ENCODE measurements at regions not wholly inside any gene's neighbourhood (a gene's known extent, or its start where the extent isn't known, plus 50 kb on each side); places are given as distances from the start of the nearest gene placed in this dataset.

DNA sequence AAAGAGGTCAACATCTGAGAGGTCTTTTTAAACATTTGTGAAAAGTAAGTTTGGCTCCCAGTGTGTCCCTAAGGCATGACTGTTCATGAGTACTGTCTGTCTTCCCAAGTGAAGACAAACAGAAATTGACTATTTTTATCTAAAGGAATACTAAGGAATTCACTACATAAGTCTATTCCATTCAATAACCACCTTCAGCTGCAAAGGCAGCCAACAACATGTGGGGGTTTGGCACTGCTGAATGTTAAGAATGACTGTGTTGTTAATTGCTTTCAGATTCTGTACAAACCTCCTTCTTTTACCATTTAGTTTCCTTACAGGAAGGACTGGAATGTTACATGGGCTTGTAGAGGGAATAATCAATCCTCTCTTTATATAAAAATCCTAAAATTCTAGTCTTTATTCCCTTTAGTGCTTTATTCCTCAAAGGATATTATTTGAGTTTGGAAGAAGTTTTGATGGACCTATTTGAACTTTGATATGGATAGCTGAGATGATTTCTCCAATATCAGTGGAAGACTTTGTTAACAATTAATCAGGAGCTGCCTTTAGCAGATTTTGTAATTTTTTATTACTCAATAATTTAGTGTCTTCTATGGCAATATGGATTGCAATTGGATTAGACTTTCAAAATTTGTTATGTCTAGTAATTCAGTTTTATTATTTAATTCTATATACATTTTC lies 201.7 kb upstream of the CHRM3 start (continued):
- TF ChIP-seq, protein P1, sequence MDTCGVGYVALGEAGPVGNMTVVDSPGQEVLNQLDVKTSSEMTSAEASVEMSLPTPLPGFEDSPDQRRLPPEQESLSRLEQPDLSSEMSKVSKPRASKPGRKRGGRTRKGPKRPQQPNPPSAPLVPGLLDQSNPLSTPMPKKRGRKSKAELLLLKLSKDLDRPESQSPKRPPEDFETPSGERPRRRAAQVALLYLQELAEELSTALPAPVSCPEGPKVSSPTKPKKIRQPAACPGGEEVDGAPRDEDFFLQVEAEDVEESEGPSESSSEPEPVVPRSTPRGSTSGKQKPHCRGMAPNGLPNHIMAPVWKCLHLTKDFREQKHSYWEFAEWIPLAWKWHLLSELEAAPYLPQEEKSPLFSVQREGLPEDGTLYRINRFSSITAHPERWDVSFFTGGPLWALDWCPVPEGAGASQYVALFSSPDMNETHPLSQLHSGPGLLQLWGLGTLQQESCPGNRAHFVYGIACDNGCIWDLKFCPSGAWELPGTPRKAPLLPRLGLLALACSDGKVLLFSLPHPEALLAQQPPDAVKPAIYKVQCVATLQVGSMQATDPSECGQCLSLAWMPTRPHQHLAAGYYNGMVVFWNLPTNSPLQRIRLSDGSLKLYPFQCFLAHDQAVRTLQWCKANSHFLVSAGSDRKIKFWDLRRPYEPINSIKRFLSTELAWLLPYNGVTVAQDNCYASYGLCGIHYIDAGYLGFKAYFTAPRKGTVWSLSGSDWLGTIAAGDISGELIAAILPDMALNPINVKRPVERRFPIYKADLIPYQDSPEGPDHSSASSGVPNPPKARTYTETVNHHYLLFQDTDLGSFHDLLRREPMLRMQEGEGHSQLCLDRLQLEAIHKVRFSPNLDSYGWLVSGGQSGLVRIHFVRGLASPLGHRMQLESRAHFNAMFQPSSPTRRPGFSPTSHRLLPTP (IDR thresholded peaks at IDR 0.05; ENCODE audit: borderline replicate concordance, extremely low read depth, insufficient read length), result no peak

DNA sequence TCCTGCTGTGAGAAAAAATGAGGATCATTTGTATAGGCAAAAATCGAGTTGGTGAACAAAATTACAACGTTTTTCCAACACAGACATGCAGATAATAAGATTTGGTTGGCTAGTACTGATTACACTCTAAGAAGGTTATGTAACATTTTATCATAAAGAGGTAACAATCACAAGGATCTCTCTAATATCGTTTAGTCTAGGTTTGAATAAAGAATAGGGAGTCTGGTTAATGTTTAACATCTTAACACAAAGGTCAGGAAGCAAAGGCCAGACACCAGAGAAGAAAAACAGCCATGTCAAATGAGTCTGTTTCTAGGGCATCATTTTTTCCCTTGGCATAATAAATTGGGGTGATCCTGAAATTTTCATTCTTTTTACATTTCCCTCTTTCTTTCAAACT lies 207.4 kb upstream of the CHRM3 start:
- TF ChIP-seq, protein P2, sequence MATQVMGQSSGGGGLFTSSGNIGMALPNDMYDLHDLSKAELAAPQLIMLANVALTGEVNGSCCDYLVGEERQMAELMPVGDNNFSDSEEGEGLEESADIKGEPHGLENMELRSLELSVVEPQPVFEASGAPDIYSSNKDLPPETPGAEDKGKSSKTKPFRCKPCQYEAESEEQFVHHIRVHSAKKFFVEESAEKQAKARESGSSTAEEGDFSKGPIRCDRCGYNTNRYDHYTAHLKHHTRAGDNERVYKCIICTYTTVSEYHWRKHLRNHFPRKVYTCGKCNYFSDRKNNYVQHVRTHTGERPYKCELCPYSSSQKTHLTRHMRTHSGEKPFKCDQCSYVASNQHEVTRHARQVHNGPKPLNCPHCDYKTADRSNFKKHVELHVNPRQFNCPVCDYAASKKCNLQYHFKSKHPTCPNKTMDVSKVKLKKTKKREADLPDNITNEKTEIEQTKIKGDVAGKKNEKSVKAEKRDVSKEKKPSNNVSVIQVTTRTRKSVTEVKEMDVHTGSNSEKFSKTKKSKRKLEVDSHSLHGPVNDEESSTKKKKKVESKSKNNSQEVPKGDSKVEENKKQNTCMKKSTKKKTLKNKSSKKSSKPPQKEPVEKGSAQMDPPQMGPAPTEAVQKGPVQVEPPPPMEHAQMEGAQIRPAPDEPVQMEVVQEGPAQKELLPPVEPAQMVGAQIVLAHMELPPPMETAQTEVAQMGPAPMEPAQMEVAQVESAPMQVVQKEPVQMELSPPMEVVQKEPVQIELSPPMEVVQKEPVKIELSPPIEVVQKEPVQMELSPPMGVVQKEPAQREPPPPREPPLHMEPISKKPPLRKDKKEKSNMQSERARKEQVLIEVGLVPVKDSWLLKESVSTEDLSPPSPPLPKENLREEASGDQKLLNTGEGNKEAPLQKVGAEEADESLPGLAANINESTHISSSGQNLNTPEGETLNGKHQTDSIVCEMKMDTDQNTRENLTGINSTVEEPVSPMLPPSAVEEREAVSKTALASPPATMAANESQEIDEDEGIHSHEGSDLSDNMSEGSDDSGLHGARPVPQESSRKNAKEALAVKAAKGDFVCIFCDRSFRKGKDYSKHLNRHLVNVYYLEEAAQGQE (IDR thresholded peaks at IDR 0.05; ENCODE audit: borderline replicate concordance), result no peak
- TF ChIP-seq, protein P2 (CRISPR knock-in tag; IDR thresholded peaks at IDR 0.05; ENCODE audit: low read depth), result no peak
- TF ChIP-seq STAT5A (IDR thresholded peaks at IDR 0.05; ENCODE audit: borderline replicate concordance, low read length), result no peak
- no peak for TF ChIP-seq CHD1 (IDR thresholded peaks at IDR 0.05; ENCODE audit: low read length)
- TF ChIP-seq EHMT2 (IDR thresholded peaks at IDR 0.05), result no peak
- no peak for TF ChIP-seq POLR2AphosphoS2 (IDR thresholded peaks at IDR 0.05; ENCODE audit: low read length)
- no peak for TF ChIP-seq XRCC3 (IDR thresholded peaks at IDR 0.05)
- TF ChIP-seq ZNF133 (CRISPR knock-in tag; IDR thresholded peaks at IDR 0.05), result no peak
- Histone ChIP-seq H3K79me2 (ENCODE audit: control insufficient read depth, insufficient read depth, low read length) (no peaks in the 10 kb centered on the region), H3K9ac (ENCODE audit: insufficient read depth in 1 of 2, low read depth in 2 of 2, low read length in 2 of 2) (no peak overlapping the region), H3K9me1 (ENCODE audit: control insufficient read depth, insufficient read depth, low read length) (no peaks in the 10 kb centered on the region), H3K4me2 (ENCODE audit: insufficient read depth, low read length) (no peak overlapping the region), H3K27me3 (ENCODE audit: control insufficient read depth in 2 of 2, insufficient read depth in 2 of 2, low read length in 2 of 2) (no peaks in the 10 kb centered on the region), H3K9me3 (replicated peaks; ENCODE audit: control insufficient read depth, insufficient read depth, low read depth, low read length) (0 out of 2 replicates have a peak, but pooled peaks cover 2% of the 10 kb centered on the region), H4K20me1 (replicated peaks; ENCODE audit: control insufficient read depth, insufficient read depth, low read length) (no peaks in the 10 kb centered on the region), H3K27ac (ENCODE audit: extremely low read depth, low read depth, low read length) (no peak overlapping the region), H3K4me3 (no peak overlapping the region), H2AFZ (ENCODE audit: low read depth, low read length) (no peak overlapping the region), H3K4me1 (replicated peaks in 1 of 2; ENCODE audit: control insufficient read depth in 2 of 2, insufficient read depth in 2 of 2, low read length in 2 of 2) (no peaks in the 10 kb centered on the region), H3K36me3 (ENCODE audit: control insufficient read depth, insufficient read depth, low read length) (no peaks in the 10 kb centered on the region)
- ATAC-seq (no peak), FAIRE-seq (no peak), DNase-seq (ENCODE audit: extremely low read depth in 1 of 4, low spot score in 3 of 4) (no peak)
- in situ Hi-C loops (cut with MboI), result no loop called here
- CTCF ChIA-PET (ENCODE audit: low intra/inter-chr PET ratio), result no interaction called here
- BruUV-seq (replicated peaks), result no TSS peak
- POLR2A ChIA-PET, result no interaction called here
- intact Hi-C loops (cut with micrococcal nuclease), result no loop called here
- 0% methylated on average over 3 of the region's 3 CpGs for WGBS (ENCODE audit: insufficient coverage, low coverage, missing lambda C conversion rate)

Measured in K562 (cell line).